HepG2 (cell line): ENCODE measurements at regions not wholly inside any gene's neighbourhood (a gene's known extent, or its start where the extent isn't known, plus 50 kb on each side); places are given as distances from the start of the nearest gene placed in this dataset.

Experiments used
- AFF4 ChIP-seq: sonication (generic); formaldehyde crosslinking; IDR thresholded peaks from 2 replicates; pipeline ENCODE4 v1.4.0; 2020; ENCODE audit warnings: missing genetic modification reagents
- ARID2 ChIP-seq: sonication (generic); formaldehyde crosslinking; IDR thresholded peaks from 2 replicates; pipeline ENCODE4 v1.8.1; 2022; ENCODE audit warnings: mild to moderate bottlenecking, missing genetic modification reagents, borderline replicate concordance
- CTCF ChIP-seq: sonication (generic); formaldehyde crosslinking; IDR thresholded peaks from 2 replicates; pipeline ENCODE4 v1.5.0; 2020; ENCODE audit warnings: mild to moderate bottlenecking, missing genetic modification reagents, moderate library complexity
- FOXA1 ChIP-seq, 2 experiments: fragments of 450-650 bp in 1 of 2; sonication (generic) in 1 of 2; formaldehyde crosslinking in 1 of 2; IDR thresholded peaks; 2 replicates each; pipeline versions ENCODE4 v1.4.0 to v1.6.1; 2016 to 2020; ENCODE audit warnings: missing genetic modification reagents in 1 of 2
- MLX ChIP-seq: IDR thresholded peaks from 2 replicates; pipeline ENCODE4 v1.6.1; 2016
- MYNN ChIP-seq: sonication (generic); formaldehyde crosslinking; IDR thresholded peaks from 2 replicates; pipeline ENCODE4 v1.4.0; 2020; ENCODE audit warnings: mild to moderate bottlenecking, low read depth, missing genetic modification reagents
- PLSCR1 ChIP-seq: sonication (generic); formaldehyde crosslinking; IDR thresholded peaks from 2 replicates; pipeline ENCODE4 v1.5.0; 2020; ENCODE audit warnings: missing genetic modification reagents, mild to moderate bottlenecking, borderline replicate concordance
- POLR2A ChIP-seq, 2 experiments: IDR thresholded peaks; 2 replicates each; pipeline ENCODE4 v1.6.1; 2011; ENCODE audit warnings: low read depth in 2 of 2, low read length in 2 of 2, mild to moderate bottlenecking in 1 of 2, moderate library complexity in 1 of 2; ENCODE audit not compliant: insufficient read depth in 1 of 2
- RBM39 ChIP-seq: fragments of 200-400 bp; formaldehyde crosslinking; IDR thresholded peaks from one replicate; pipeline ENCODE4 v1.6.1; 2018; ENCODE audit warnings: antibody characterized with exemption, mild to moderate bottlenecking, low read depth, low read length; ENCODE audit not compliant: poor library complexity, severe bottlenecking
- SATB2 ChIP-seq: sonication (generic); formaldehyde crosslinking; IDR thresholded peaks from 2 replicates; pipeline ENCODE4 v1.5.0; 2020; ENCODE audit warnings: missing genetic modification reagents
- STAG1 ChIP-seq: sonication (generic); formaldehyde crosslinking; IDR thresholded peaks from 2 replicates; pipeline ENCODE4 v1.4.0; 2020; ENCODE audit warnings: missing genetic modification reagents
- ZFX ChIP-seq: sonication (generic); formaldehyde crosslinking; IDR thresholded peaks from 2 replicates; pipeline ENCODE4 v1.4.0; 2020; ENCODE audit warnings: mild to moderate bottlenecking, low read depth, missing genetic modification reagents, moderate library complexity

GRCh38 chr3:11932636-11933035 lies 71.6 kb upstream of the SYN2 start:
- TF ChIP-seq POLR2A (IDR thresholded peaks at IDR 0.05; ENCODE audit: insufficient read depth in 1 of 2, low read depth in 2 of 2, low read length in 2 of 2) (no peak), MYNN (CRISPR knock-in tag) (no peak), CTCF (no peak), ARID2 (no peak), PLSCR1 (CRISPR knock-in tag) (no peak), RBM39 (no peak), ZFX (no peak), MLX (no peak), FOXA1 (IDR thresholded peaks at IDR 0.05) (no peak), FOXA1 (CRISPR knock-in tag; IDR thresholded peaks at IDR 0.05) (no peak), STAG1 (no peak), SATB2 (no peak), AFF4 (CRISPR knock-in tag) (no peak)
